HG02981 (cell line): ENCODE measurements at regions not wholly inside any gene's neighbourhood (a gene's known extent, or its start where the extent isn't known, plus 50 kb on each side); places are given as distances from the start of the nearest gene placed in this dataset.
"Not testable (repeated sequence)": the region's sequence is repeated elsewhere in the genome, so short reads cannot be mapped to it uniquely, and the experiment has no call there.

Experiments used
- ATAC-seq: cut with Tn5 transposase; IDR thresholded peaks from one replicate; pipeline ENCODE4 v1.9.1; 2021; ENCODE audit warnings: mild to moderate bottlenecking, moderate library complexity; ENCODE audit not compliant: unreplicated experiment

GRCh38 chr4:1572964-1573720 is 111.0 kb downstream of the FAM53A start:
- ATAC-seq, result no peak

GRCh38 chr4:1572521-1572920 is 111.6 kb downstream of the FAM53A start:
- ATAC-seq, result no peak

- no peak for ATAC-seq
Measured at GRCh38 chr4:1572010-1572385, 112.1 kb downstream of the FAM53A start.

GRCh38 chr4:1571165-1572009 is 112.7 kb downstream of the FAM53A start:
- no peak for ATAC-seq

GRCh38 chr4:1570291-1571164 is 113.6 kb downstream of the FAM53A start:
- ATAC-seq, result no peak

GRCh38 chr4:1569461-1570151 is 114.5 kb downstream of the FAM53A start:
- ATAC-seq, result no peak

- no peak for ATAC-seq
Measured at GRCh38 chr4:1568855-1569460, 115.2 kb downstream of the FAM53A start.

- ATAC-seq, result no peak
Measured at GRCh38 chr4:1567808-1568581, 116.1 kb downstream of the FAM53A start.

GRCh38 chr4:1567519-1567807 is 116.7 kb downstream of the FAM53A start:
- no peak for ATAC-seq

- ATAC-seq, result no peak
Measured at GRCh38 chr4:1566838-1567518, 117.1 kb downstream of the FAM53A start.

- not testable (repeated sequence) for ATAC-seq
Measured at GRCh38 chr4:1566301-1566837, 117.7 kb downstream of the FAM53A start.

GRCh38 chr4:1565598-1566295 is 118.4 kb downstream of the FAM53A start:
- no peak for ATAC-seq

- ATAC-seq, result no peak
Measured at GRCh38 chr4:1564535-1565375, 119.4 kb downstream of the FAM53A start.

GRCh38 chr4:1563768-1564485 is 120.2 kb downstream of the FAM53A start:
- no peak for ATAC-seq

- ATAC-seq, result no peak
Measured at GRCh38 chr4:1563241-1563640, 120.9 kb downstream of the FAM53A start.

- ATAC-seq, result no peak
Measured at GRCh38 chr4:1562771-1563170, 121.3 kb downstream of the FAM53A start.

- ATAC-seq, result no peak
Measured at GRCh38 chr4:1562371-1562770, 121.7 kb downstream of the FAM53A start.
